GM19351 (cell line): ENCODE measurements at regions not wholly inside any gene's neighbourhood (a gene's known extent, or its start where the extent isn't known, plus 50 kb on each side); places are given as distances from the start of the nearest gene placed in this dataset.

Experiments
- ATAC-seq: cut with Tn5 transposase; IDR thresholded peaks from one replicate; pipeline ENCODE4 v1.9.1; 2021; ENCODE audit warnings: mild to moderate bottlenecking, moderate library complexity; ENCODE audit not compliant: unreplicated experiment

GRCh38 chr2:554444-554843 lies 122.8 kb downstream of the TMEM18 start:
- ATAC-seq: peak; percentile 61

- ATAC-seq: no peak
These were observed 124.3 kb downstream of the TMEM18 start for GRCh38 chr2:552906-553305.

- no peak for ATAC-seq
These were observed 125.6 kb downstream of the TMEM18 start for GRCh38 chr2:551621-552020.

GRCh38 chr2:550860-551567 lies 126.2 kb downstream of the TMEM18 start:
- ATAC-seq: peak; percentile 59

GRCh38 chr2:545711-546650 lies 131.2 kb downstream of the TMEM18 start:
- ATAC-seq: no peak

- ATAC-seq: no peak
These were observed 132.0 kb downstream of the TMEM18 start for GRCh38 chr2:545228-545627.

GRCh38 chr2:538646-539045 lies 138.6 kb downstream of the TMEM18 start:
- ATAC-seq: no peak

- ATAC-seq: no peak
These were observed 142.0 kb downstream of the TMEM18 start for GRCh38 chr2:535222-535621.

- no peak for ATAC-seq
These were observed 147.4 kb downstream of the TMEM18 start for GRCh38 chr2:529852-530251.

GRCh38 chr2:529424-529823 lies 147.8 kb downstream of the TMEM18 start:
- peak; percentile 64 for ATAC-seq

GRCh38 chr2:527581-527980 lies 149.6 kb downstream of the TMEM18 start:
- ATAC-seq: no peak

- no peak for ATAC-seq
These were observed 150.3 kb downstream of the TMEM18 start for GRCh38 chr2:526918-527317.

- ATAC-seq: no peak
These were observed 151.6 kb downstream of the TMEM18 start for GRCh38 chr2:525611-526010.

- ATAC-seq: no peak
These were observed 152.2 kb downstream of the TMEM18 start for GRCh38 chr2:525021-525420.

- ATAC-seq: no peak
These were observed 152.8 kb downstream of the TMEM18 start for GRCh38 chr2:524442-524841.

GRCh38 chr2:523698-524270 lies 153.4 kb downstream of the TMEM18 start:
- ATAC-seq: no peak

- no peak for ATAC-seq
These were observed 154.4 kb downstream of the TMEM18 start for GRCh38 chr2:522776-523175.

GRCh38 chr2:521853-522530 lies 155.2 kb downstream of the TMEM18 start:
- no peak for ATAC-seq

- no peak for ATAC-seq
These were observed 156.4 kb downstream of the TMEM18 start for GRCh38 chr2:520663-521340.

GRCh38 chr2:516944-517343 lies 160.3 kb downstream of the TMEM18 start:
- ATAC-seq: no peak

GRCh38 chr2:516131-516530 lies 161.1 kb downstream of the TMEM18 start:
- ATAC-seq: no peak
